NCI-H2227 (cell line): ENCODE measurements at regions not wholly inside any gene's neighbourhood (a gene's known extent, or its start where the extent isn't known, plus 50 kb on each side); places are given as distances from the start of the nearest gene placed in this dataset.

Experiments used
- DNase-seq: peaks from one replicate; lab custom pipeline; 2025; ENCODE audit not compliant: unreplicated experiment; lab: John Stamatoyannopoulos, UW

GRCh38 chr16:79691007-79691406 is 90.5 kb upstream of the MAF start:
- no peak for DNase-seq

- DNase-seq: no peak
These were observed 89.6 kb upstream of the MAF start for GRCh38 chr16:79690159-79690558.

- no peak for DNase-seq
These were observed 87.0 kb upstream of the MAF start for GRCh38 chr16:79687249-79688130.

GRCh38 chr16:79685871-79686270 is 85.3 kb upstream of the MAF start:
- DNase-seq: no peak

- DNase-seq: no peak
These were observed 78.8 kb upstream of the MAF start for GRCh38 chr16:79679334-79679733.

- DNase-seq: no peak
These were observed 77.4 kb upstream of the MAF start for GRCh38 chr16:79677799-79678530.

- DNase-seq: no peak
These were observed 73.1 kb upstream of the MAF start for GRCh38 chr16:79673635-79674034.

GRCh38 chr16:79672524-79672923 is 72.0 kb upstream of the MAF start:
- DNase-seq: no peak

GRCh38 chr16:79668502-79668901 is 68.0 kb upstream of the MAF start:
- DNase-seq: no peak

GRCh38 chr16:79665970-79666369 is 65.4 kb upstream of the MAF start:
- no peak for DNase-seq

GRCh38 chr16:79664407-79664806 is 63.9 kb upstream of the MAF start:
- DNase-seq: no peak

GRCh38 chr16:79662669-79663313 is 62.3 kb upstream of the MAF start:
- DNase-seq: no peak

GRCh38 chr16:79662122-79662521 is 61.6 kb upstream of the MAF start:
- no peak for DNase-seq

GRCh38 chr16:79661578-79661977 is 61.0 kb upstream of the MAF start:
- DNase-seq: no peak

- no peak for DNase-seq
These were observed 58.8 kb upstream of the MAF start for GRCh38 chr16:79659344-79659743.

- DNase-seq: no peak
These were observed 57.9 kb upstream of the MAF start for GRCh38 chr16:79658301-79659033.

GRCh38 chr16:79656553-79657115 is 56.1 kb upstream of the MAF start:
- DNase-seq: peak; percentile 74

GRCh38 chr16:79653373-79653891 is 52.9 kb upstream of the MAF start:
- DNase-seq: peak; percentile 1

GRCh38 chr16:79651363-79651762 is 50.8 kb upstream of the MAF start:
- DNase-seq: no peak
